HG02623 (cell line): ENCODE measurements at regions not wholly inside any gene's neighbourhood (a gene's known extent, or its start where the extent isn't known, plus 50 kb on each side); places are given as distances from the start of the nearest gene placed in this dataset.

Source experiments
- ATAC-seq: cut with Tn5 transposase; IDR thresholded peaks from one replicate; pipeline ENCODE4 v1.9.1; 2021; ENCODE audit warnings: moderate library complexity; ENCODE audit not compliant: unreplicated experiment

DNA sequence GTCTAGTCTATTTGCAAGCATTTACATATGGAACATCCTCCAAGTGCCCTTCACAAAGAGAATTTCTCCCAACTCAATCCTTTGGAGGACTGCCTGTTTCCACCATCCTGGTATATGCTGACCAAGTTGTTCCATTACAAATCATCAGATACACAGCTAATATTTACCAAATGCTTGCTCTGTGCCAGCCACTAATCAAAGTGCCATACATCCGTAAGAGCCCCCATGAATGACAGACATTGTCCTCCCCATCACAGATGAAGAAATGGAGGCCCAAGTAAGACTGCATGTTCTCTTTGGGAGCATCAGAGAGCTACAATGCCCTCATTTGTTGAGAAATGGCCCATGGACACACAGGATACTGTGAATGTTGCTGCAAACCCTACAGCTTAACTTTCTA, 130.0 kb upstream of the BACE2 start:
- no peak for ATAC-seq

DNA sequence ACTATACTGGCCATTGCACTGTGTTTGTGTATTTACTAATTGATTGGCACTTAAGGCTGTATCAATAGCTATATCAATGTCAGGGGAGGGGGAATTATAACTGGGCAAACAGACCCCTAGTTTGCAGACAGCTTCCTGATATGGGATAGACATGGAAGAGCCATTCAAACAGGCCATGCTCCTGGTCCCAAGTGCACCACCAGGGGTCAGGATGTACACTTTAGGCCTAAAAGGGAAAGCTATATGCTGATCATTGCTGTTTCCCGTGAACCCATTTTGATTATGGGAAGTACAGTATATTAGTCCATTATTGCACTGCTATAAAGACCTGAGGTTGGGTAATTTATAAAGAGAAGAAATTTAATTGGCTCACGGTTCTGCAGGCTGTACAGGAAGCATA, 124.9 kb upstream of the BACE2 start:
- no peak for ATAC-seq

DNA sequence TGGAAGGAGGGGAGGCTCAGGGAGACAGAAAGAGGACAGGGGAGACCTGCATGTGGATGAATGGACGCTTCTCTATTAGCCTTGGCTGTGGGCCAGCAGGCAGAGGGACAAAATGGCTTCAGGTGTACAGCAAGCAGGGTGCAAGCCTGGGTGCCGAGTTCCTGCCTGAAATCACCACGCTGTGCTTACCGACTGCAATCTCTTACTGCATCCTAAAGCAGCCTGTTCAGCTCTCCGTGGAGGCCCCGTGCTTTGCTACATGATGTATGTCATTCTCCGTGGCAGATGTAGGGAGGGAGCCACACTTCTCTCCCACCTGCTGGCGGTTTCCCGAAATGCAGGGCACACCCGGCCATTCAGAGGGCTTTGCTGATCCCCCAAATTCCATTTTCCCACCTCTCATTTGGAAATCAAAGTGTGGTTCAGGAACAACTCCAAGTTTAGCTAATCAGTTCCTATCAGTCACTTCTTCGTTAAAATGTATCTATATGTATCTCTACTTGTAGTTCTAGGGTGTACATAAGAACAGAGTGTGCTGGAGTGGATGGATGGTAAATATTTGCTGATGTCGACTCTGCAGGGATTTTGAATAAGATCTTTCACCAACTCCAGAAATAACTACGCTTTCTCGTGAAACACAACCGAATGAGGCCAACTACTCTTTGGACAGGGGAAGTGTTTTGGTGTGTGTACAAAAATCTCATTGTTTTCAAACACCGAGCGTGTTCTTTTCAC, 122.3 kb upstream of the BACE2 start:
- ATAC-seq: no peak

DNA sequence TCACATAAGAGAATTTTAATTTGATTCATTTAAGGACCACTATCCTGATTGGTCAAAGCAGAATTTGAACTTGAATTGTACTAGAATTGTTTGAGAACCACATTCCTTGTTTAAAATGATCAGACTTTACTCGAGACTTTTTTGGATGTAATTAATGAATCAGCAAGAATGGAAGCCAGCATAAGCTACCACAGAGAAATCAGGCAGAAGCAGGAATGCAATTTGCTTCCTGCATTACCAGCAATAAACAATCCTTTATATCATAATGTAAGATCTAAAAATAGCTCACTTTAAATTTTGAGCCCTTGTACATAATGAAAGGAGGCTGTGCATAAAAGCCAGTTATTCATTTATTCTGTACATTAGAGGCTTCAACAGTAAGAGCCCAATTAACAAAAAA, 119.8 kb upstream of the BACE2 start:
- ATAC-seq: no peak

DNA sequence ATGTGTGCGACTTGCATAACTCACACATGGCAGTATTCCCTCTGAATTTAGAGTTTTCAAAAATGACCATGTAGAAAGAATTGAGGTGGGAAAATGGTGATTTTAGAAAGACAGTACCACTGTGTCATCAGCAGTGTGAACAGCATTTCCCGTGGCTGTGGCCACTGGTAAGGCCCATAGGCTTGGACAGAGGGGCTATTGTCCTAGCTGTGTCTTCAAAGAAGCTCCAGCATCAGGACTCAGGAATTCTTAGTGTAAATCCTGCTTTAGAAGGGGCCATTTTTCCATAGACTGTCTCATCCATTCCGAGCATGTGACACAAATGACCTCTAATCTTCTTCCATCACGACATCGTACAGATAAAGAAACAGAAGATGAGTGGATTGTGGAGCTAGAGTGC, 119.3 kb upstream of the BACE2 start:
- no peak for ATAC-seq

DNA sequence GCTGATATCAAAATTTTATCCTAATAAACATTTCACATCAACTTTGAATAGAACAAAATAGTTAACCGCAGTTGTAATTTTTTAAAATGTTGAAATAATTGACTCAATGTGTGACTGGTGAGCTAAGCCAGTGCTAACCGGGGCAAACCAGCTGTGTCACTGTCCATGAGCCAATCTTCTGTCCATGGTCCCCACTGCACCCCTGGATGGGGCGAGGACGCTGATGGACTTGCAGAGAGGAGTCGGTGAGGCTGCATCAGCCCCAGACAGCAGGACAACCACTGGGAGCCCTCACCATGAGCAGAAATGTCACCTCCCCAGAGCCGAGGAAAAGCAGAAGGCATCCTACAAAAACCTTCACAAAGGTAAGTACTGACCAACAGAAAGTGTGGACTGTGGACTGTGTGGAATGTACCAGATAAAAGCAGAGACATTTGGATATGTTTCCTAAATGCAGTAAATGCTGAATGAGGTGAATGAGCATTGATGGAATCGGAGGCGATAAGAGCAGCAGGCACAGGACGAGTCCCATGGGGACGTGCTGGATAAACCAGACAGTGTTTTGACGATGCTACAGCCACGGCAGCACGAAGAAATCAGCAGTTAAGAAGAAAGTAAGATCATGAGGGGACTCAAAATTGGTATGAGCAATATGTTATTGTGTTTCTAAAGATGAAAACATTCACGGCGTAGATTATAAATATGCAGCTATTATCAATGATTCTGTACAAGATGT, 115.0 kb upstream of the BACE2 start:
- no peak for ATAC-seq

DNA sequence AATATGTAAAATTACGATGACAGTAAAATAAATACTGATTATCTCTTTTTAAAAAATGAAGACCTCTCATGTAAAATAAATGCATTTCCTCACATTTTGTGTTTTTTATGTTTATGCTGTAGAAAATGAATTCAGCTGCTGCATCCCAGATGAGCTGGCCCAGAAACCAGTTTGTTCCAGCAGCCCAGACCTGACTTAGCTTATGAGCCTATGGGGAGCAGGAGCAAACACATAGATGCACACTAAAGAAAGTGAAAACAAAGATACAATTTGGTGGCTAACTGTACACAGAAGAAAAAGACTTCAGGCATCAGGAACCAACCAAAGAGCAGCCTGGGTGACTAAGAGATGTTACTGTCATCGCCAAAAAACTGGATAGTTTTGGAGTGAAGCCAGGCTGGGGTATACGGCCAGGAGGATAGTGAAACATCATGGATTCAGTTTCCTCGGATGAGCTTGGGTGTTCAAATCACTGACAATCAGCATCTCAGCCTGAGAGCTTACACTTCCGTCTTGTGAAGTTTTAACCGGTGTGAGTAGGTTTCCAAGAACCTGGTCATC, 113.9 kb upstream of the BACE2 start:
- ATAC-seq: no peak

DNA sequence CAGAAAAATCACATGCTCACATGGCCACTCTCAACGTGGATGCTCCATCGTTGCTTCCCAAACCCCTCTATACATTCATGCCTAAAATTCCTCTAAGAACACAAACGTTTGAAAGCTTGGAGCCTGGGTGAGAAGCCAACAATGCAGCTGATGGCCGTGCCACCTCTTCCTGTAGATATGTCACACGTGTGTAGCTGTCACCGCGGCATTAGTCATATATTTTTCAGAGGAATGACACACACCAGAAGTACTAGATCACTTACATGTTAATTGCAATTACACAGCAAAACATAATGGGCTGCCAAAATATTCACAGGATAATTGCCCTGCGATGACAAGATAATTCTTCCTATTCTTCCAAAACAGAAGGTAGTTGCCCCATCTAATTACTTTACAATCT, 112.7 kb upstream of the BACE2 start:
- no peak for ATAC-seq

DNA sequence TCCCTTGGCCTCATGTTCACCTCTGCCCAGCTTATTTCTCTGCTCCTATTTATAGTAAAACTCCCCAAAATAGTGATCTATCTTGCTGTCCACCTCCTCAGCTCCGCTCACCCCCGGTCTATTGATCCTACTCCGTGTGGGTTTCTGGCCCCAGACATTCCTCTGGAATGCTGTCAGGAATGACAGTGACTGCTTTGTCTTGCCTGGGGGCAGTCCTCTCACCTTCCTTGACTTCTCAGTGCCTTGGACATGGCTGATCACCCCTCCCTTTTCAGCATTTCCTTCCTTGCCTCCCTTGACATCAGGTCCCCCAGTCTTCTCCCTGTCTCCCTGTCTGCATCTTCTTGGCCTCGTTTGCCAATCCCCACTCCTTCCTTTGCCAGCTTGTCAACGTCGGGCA, 108.1 kb upstream of the BACE2 start:
- no peak for ATAC-seq

DNA sequence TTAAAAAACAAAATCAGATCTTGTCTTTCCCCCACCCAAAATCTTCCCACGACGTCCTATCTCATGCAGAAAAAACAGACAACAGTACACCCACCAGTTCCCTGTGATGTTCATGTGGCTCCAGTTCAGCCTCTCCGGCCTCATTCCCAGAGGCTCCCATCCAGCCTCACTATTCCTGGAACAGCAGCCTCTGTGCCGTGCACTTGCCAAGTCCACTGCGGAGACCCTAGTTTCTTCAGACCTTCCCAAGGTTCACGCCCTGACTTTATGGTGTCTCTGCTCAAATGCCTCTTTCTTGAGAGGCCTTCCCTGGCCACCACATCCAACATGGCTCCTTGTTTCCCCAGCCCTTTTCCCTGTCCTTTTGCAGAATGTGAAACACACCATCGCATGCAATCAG, 106.3 kb upstream of the BACE2 start:
- ATAC-seq: no peak

DNA sequence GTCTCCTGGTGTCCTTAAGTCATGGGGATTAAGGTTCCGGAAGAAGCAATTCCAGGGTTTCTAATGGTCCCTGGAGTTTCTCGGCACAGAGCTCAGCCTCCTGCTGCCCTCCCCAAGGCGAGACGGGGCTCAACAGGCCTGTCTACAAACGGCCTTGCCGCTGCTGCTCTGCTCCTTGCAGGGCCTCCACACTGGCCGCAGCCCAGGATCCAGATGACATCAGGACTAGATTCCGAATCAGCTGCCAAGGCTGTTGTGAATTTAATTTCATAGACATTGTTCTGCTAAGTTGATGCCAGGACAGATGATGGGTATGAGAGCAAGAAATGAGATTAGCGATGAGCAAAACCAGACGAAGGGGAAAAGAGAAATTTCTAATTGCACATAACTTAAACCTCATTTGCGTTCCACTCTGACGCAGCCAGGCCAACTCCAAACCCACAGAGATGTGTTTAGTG, 103.6 kb upstream of the BACE2 start:
- ATAC-seq: no peak

DNA sequence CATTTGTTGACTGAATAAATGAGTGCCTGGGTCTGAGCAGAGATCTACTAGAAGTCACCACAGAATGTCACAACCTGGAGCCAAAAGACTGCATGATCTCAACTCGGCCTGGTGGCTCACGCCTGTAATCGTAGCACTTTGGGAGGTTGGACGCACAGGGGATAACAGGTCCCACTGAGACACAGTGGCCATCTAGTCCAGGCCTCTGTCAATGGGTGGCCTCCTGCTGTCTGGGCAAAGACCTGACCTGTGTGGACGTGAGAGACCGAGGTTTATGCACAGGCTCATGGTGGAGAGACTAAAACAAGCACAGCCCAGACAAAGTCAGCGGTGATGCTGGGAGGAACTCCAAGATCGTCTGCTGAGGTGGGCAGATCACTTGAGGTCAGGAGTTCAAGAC, 103.0 kb upstream of the BACE2 start:
- no peak for ATAC-seq

DNA sequence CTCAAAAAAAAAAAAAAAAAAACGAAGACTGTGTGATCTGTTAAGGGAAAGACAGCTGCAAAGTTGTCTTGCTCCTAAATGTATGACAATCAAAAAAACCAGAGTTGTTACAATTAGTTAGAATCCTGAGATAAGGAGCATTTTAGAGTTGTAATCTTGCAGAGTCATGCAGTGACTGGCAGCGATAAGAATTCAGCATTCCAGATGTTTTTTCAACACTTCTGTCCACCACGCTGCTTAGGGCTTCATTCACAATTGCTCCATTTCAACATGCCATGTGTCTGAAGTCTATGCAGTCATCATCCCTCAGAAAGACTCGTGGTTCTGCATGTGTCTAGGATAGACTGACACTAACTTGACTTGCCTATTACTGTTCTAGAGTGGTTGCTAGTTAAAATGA, 102.4 kb upstream of the BACE2 start:
- ATAC-seq: no peak

DNA sequence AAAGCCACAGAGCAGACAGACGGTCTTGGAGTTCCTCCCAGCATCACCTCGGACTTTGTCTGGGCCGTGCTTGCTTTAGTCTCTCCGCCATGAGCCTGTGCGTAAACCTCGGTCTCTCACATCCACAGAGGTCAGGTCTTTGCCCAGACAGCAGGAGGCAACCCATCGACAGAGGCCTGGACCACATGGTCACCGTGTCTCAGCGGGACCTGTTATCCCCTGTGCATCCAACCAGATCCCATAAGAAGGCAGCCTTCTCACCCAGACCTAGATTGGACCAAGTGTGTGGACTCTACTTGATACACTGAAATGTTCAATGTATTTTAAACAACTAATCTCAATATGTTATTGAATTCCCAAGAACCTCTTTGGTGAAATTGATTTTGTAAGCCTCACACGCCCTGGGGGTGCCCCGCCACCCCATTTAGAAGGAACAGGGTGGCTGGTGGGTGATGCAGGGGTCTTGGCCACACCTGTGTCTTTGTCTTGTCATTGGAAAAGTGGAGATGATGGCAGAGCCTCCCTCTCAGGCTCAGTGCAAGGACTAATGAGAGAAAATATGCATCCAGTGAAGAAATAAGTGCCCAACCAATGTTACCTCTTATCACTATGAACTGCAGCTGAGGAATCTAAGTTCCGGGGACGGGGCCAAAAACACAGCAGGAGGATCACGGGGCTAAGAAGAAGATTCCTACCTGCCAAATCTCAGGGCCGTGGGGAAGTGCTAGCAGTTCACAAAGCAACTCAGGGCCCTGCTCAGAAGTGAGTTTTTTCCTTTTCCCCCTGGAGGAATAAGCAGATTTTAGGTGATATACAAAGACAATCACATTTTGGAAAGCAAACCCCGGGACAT, 101.6 kb upstream of the BACE2 start:
- no peak for ATAC-seq

DNA sequence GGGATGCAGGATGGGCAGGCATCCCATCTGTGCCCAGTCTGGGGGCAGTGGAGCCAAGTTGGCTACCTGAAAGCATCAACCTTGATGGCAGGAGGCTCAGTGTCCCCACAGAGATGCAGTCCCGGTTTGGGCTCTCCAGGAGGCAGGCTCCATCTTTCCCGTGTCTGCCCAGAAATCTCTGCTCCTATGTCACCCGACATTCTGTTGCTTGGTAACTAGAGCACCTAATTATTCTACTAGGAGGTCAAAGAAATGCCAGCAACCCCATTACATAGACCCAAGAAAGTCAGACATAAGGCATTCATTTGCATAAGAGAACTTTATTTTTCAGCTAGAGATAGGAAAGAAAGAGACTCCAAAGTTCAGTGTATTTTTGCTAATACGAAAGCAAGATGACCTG, 100.3 kb upstream of the BACE2 start:
- no peak for ATAC-seq

DNA sequence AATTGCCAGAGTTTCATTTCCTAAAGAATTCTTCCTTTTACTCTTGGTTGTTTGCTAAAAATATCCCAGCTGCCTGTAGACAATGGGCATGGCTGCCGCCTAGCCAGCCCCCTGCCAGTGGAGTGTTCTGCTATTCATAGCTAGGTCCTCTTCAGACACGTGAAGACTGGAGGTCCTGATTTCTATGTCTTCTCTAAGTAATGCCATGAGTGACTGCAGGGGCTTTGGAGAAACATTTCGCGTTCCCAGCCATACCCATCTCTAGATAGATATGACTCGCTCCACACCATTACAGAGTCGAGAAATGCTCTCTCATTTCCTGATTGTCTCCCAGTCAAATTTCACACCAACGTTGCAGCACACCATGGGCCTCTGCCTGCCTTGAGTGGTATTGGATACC, 99.5 kb upstream of the BACE2 start:
- ATAC-seq: no peak

DNA sequence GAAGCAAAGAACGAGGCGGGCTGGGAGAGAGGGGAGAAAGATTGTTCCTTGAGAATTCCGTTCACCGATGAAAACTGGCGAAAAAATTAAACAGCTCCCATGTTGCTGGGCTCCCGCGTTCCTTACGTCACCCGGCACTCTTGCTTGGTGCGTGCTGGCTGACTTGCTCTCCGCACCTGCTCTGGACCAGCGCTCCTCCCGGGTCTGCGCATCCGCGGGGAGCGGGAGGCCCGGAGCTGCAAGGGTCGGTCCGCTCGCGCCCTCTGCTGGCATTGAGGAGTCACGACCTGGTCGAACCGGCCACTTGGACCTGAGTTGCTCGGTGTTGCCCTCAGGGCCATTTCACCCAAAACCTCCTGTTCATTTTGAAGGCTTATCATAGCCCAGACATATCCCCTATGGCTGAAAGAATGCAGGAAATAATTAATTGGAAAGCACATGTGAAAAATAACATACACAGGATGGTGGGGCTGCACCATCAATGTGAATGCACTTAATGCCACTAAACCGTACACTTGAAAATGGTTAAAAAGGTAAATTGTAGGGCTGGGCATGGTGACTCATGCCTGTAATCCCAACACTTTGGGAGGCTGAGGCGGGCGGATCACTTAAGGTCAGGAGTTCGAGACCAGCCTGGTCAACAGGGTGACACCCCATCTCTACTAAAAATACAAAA, 98.9 kb upstream of the BACE2 start:
- peak; percentile 45 for ATAC-seq

DNA sequence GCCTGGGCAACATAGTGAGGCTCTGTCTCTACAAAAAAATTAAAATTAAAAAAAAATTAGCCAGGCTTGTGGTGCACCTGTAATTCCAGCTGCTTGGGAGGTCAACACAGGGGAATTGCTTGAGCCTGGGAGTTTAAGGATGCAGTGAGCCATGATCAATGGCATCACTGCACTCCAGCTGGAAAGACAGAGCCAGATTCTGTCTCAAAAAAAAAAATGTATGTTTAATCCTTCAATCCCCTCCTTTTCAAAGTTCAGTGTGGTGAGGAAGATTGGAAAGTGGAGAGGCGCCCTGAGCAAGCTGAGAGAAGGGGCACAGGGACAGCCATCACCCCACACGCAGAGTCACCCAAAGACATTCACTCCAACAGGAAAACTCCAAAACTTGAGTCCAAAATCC, 97.7 kb upstream of the BACE2 start:
- no peak for ATAC-seq

DNA sequence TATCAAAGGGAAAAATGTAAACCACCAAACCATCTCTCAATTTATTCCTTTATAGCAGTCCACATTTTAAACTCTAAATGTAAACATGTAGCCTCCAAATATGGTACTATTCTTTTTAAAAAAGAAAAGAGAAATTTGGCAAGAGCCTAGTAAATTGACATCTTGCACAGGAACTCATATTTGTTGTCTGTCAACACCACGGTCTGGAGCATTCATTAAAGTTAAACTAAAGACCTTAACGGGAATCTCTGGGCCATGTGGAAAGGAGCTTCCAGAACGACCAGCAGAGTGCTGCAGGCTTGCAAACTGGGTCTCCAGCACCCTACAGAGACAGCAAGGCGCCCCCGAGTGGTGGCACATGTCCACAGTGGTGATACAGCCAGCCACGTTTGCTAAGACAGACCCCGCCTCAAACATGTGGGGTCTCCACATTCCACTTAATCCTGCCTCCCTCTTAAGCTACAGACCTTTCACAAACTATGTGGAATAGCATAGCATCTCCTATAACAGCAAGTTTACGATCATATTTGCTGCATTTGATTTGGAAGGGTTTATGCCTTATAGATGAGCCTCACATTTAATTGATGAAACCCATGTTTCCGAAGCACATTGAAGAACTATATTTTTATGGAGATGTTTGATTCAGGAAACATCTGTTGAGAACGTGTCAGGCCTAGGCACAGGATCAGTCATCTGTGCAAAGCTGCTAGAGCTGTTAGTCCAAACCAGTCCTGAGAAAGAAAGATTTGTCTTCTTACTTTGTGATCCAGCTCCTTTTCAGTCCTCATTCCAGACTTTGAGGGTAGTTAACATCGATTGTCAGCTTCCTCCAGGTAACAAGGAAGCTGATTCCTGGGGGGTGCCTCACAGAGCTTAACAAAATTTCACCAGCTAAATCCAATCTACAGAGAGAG, 96.4 kb upstream of the BACE2 start:
- no peak for ATAC-seq

DNA sequence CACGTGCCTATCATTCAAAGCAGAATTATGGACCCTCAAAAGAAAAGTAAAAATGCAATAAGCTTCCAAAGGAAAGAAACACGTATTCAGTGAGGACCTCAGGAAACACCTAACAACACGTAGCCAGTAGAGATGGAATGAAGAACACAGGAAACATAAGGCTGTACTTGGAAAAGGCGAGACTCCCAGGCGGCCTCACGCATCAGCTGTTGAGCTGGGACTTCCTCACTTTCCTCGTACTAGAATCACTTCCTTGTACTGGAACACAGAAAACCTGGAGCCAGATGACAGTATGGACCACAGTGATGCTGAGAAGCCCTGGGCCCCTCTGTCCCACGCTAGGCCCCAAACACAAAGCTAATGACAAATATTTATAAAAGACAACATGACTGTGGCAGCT, 94.4 kb upstream of the BACE2 start:
- no peak for ATAC-seq
